ENCODE measurements at regions not wholly inside any gene's neighbourhood (a gene's known extent, or its start where the extent isn't known, plus 50 kb on each side); places are given as distances from the start of the nearest gene placed in this dataset.

- intact Hi-C loops (cut with DNase I), result no loop called here
- DNase-seq, result no peak
- Histone ChIP-seq H3K36me3 (replicated peaks in 1 of 2) (no peaks in the 10 kb centered on the region), H3K4me3 (no peak overlapping the region), H3K27me3 (peaks cover 6% of the 10 kb centered on the region), H3K27ac (no peak overlapping the region), H3K9me3 (replicated peaks in 1 of 3) (no peaks in the 10 kb centered on the region), H3K4me1 (replicated peaks in 1 of 2) (no peaks in the 10 kb centered on the region)
- 72 to 86% (median 77%) methylated on average over 4 of the region's 4 CpGs for WGBS, 4 donors
- TF ChIP-seq POLR2A (IDR thresholded peaks at IDR 0.05) (no peak), CTCF (IDR thresholded peaks at IDR 0.05) (no peak)
These were observed 172.0 kb downstream of the MTHFS start for GRCh38 chr15:79724804-79725203.

- no peak overlapping the region for H3K4me3 ChIP-seq
- H3K9me3 ChIP-seq (replicated peaks in 1 of 3), result no peaks in the 10 kb centered on the region
- DNase-seq, result no peak
- no peak for TF ChIP-seq CTCF (IDR thresholded peaks at IDR 0.05)
- TF ChIP-seq POLR2A (IDR thresholded peaks at IDR 0.05), result no peak
- peaks cover 6% of the 10 kb centered on the region for H3K27me3 ChIP-seq
- H3K4me1 ChIP-seq (replicated peaks in 1 of 2), result no peaks in the 10 kb centered on the region
- 59 to 88% (median 71%) methylated on average over 3 of the region's 3 CpGs for WGBS, 4 donors
- H3K27ac ChIP-seq, result no peak overlapping the region
- intact Hi-C loops (cut with DNase I), result no loop called here
- H3K36me3 ChIP-seq (replicated peaks in 1 of 2), result no peaks in the 10 kb centered on the region
These were observed 167.9 kb downstream of the MTHFS start for GRCh38 chr15:79728867-79729266.

GRCh38 chr15:79736435-79737000 is 160.3 kb downstream of the MTHFS start:
- TF ChIP-seq POLR2A (IDR thresholded peaks at IDR 0.05), result no peak
- TF ChIP-seq CTCF (IDR thresholded peaks at IDR 0.05), result no peak
- intact Hi-C loops (cut with DNase I), result no loop called here
- Histone ChIP-seq H3K27ac (no peak overlapping the region), H3K4me3 (no peak overlapping the region), H3K36me3 (replicated peaks in 1 of 2) (no peaks in the 10 kb centered on the region), H3K9me3 (replicated peaks in 1 of 3) (no peaks in the 10 kb centered on the region), H3K4me1 (replicated peaks in 1 of 2) (no peaks in the 10 kb centered on the region), H3K27me3 (no peaks in the 10 kb centered on the region)
- WGBS, 4 donors, result 36 to 68% (median 51%) methylated on average over 1 of the region's 1 CpG
- DNase-seq, result no peak

GRCh38 chr15:79738143-79738542 is 158.7 kb downstream of the MTHFS start:
- Histone ChIP-seq H3K36me3 (replicated peaks in 1 of 2) (no peaks in the 10 kb centered on the region), H3K4me1 (replicated peaks in 1 of 2) (no peaks in the 10 kb centered on the region), H3K27ac (no peak overlapping the region), H3K4me3 (no peak overlapping the region), H3K9me3 (replicated peaks in 1 of 3) (no peaks in the 10 kb centered on the region), H3K27me3 (no peaks in the 10 kb centered on the region)
- WGBS, 4 donors, result 70 to 83% (median 77%) methylated on average over 6 of the region's 6 CpGs
- no peak for TF ChIP-seq CTCF (IDR thresholded peaks at IDR 0.05)
- no peak for TF ChIP-seq POLR2A (IDR thresholded peaks at IDR 0.05)
- intact Hi-C loops (cut with DNase I), result no loop called here
- DNase-seq, result no peak
